H9 (cell line): ENCODE measurements at regions not wholly inside any gene's neighbourhood (a gene's known extent, or its start where the extent isn't known, plus 50 kb on each side); places are given as distances from the start of the nearest gene placed in this dataset.

Experiments used
- DNase-seq: peaks from one replicate; pipeline ENCODE4 v3.0.0-alpha.2; 2017
- H2AFZ ChIP-seq: one replicate; pipeline ENCODE4 v1.6.1; 2013; ENCODE audit warnings: mild to moderate bottlenecking, low read length, control low read depth, moderate library complexity
- H2AK5ac ChIP-seq: 2 replicates; pipeline ENCODE4 v1.6.1; 2013; ENCODE audit warnings: low read length, control low read depth, mixed read lengths; ENCODE audit not compliant: insufficient read length
- H2BK120ac ChIP-seq: one replicate; pipeline ENCODE4 v1.6.1; 2013; ENCODE audit warnings: low read depth, mild to moderate bottlenecking, low read length, control low read depth, inconsistent platforms; ENCODE audit not compliant: poor library complexity, severe bottlenecking
- H2BK12ac ChIP-seq: 2 replicates; pipeline ENCODE4 v1.6.1; 2013; ENCODE audit warnings: low read length, control low read depth, mixed read lengths, low read depth; ENCODE audit not compliant: insufficient read length
- H2BK15ac ChIP-seq: 2 replicates; pipeline ENCODE4 v1.6.1; 2013; ENCODE audit warnings: low read depth, low read length, control low read depth
- H2BK20ac ChIP-seq: one replicate; pipeline ENCODE4 v1.6.1; 2013; ENCODE audit warnings: low read depth, mild to moderate bottlenecking, low read length, control low read depth, inconsistent platforms; ENCODE audit not compliant: poor library complexity, severe bottlenecking
- H2BK5ac ChIP-seq: 2 replicates; pipeline ENCODE4 v1.6.1; 2013; ENCODE audit warnings: low read length, control low read depth, mixed read lengths; ENCODE audit not compliant: insufficient read length
- H3K14ac ChIP-seq: 2 replicates; pipeline ENCODE4 v1.6.1; 2013; ENCODE audit warnings: low read length, control low read depth; ENCODE audit not compliant: insufficient read depth
- H3K18ac ChIP-seq: 2 replicates; pipeline ENCODE4 v1.6.1; 2013; ENCODE audit warnings: low read depth, mild to moderate bottlenecking, mixed read lengths, low read length, control low read depth; ENCODE audit not compliant: insufficient read length
- H3K23ac ChIP-seq: 2 replicates; pipeline ENCODE4 v1.6.1; 2013; ENCODE audit warnings: low read length, control low read depth, mixed read lengths, low read depth; ENCODE audit not compliant: insufficient read length
- H3K23me2 ChIP-seq: 2 replicates; pipeline ENCODE4 v1.6.1; 2013; ENCODE audit warnings: low read depth, mild to moderate bottlenecking, mixed read lengths, low read length, control low read depth; ENCODE audit not compliant: insufficient read length, poor library complexity, severe bottlenecking
- H3K27ac ChIP-seq: 2 replicates; pipeline ENCODE4 v1.5.1; 2013; ENCODE audit warnings: low read length, control low read depth, mixed read lengths, low read depth; ENCODE audit not compliant: insufficient read length
- H3K27me3 ChIP-seq: 2 replicates; pipeline ENCODE4 v1.6.1; 2013; ENCODE audit warnings: low read length, control low read depth, inconsistent platforms; ENCODE audit not compliant: insufficient read depth
- H3K4ac ChIP-seq: 2 replicates; pipeline ENCODE4 v1.6.1; 2013; ENCODE audit warnings: low read depth, mild to moderate bottlenecking, control low read depth, inconsistent platforms, low read length, moderate library complexity
- H3K4me1 ChIP-seq: 2 replicates; pipeline ENCODE4 v1.6.1; 2013; ENCODE audit warnings: low read length, control low read depth, inconsistent platforms; ENCODE audit not compliant: insufficient read depth
- H3K4me2 ChIP-seq: 2 replicates; pipeline ENCODE4 v1.6.1; 2013; ENCODE audit warnings: low read length, control low read depth, mixed read lengths; ENCODE audit not compliant: insufficient read length, insufficient read depth
- H3K56ac ChIP-seq: 2 replicates; pipeline ENCODE4 v1.6.1; 2013; ENCODE audit warnings: low read depth, mild to moderate bottlenecking, mixed read lengths, low read length, control low read depth; ENCODE audit not compliant: insufficient read length
- H3K79me1 ChIP-seq: 2 replicates; pipeline ENCODE4 v1.6.1; 2013; ENCODE audit warnings: low read depth, mild to moderate bottlenecking, moderate library complexity, low read length, control low read depth, inconsistent platforms; ENCODE audit not compliant: insufficient read depth, poor library complexity, severe bottlenecking
- H3K79me2 ChIP-seq: 2 replicates; pipeline ENCODE4 v1.6.1; 2013; ENCODE audit warnings: low read length, control low read depth, inconsistent platforms; ENCODE audit not compliant: insufficient read depth
- H3K9ac ChIP-seq: 2 replicates; pipeline ENCODE4 v1.6.1; 2013; ENCODE audit warnings: low read length, control low read depth, mixed read lengths; ENCODE audit not compliant: insufficient read length; ENCODE audit errors: extremely low read depth
- H3K9me3 ChIP-seq: one replicate; pipeline ENCODE4 v1.6.1; 2013; ENCODE audit warnings: low read depth, low read length, inconsistent platforms; ENCODE audit not compliant: control insufficient read depth
- H3T11ph ChIP-seq: one replicate; pipeline ENCODE4 v1.6.1; 2013; ENCODE audit warnings: mild to moderate bottlenecking, low read length, control low read depth, inconsistent platforms
- H4K20me1 ChIP-seq: one replicate; pipeline ENCODE4 v1.6.1; 2013; ENCODE audit not compliant: control insufficient read depth, insufficient read length, insufficient read depth
- H4K5ac ChIP-seq: 2 replicates; pipeline ENCODE4 v1.6.1; 2013; ENCODE audit warnings: low read depth, mild to moderate bottlenecking, mixed read lengths, low read length, control low read depth; ENCODE audit not compliant: insufficient read length
- H4K8ac ChIP-seq: replicated peaks from 2 replicates; pipeline ENCODE4 v1.6.1; 2013; ENCODE audit warnings: low read length, control low read depth, mixed read lengths, low read depth; ENCODE audit not compliant: insufficient read length
- H4K91ac ChIP-seq: 2 replicates; pipeline ENCODE4 v1.6.1; 2013; ENCODE audit warnings: low read depth, mild to moderate bottlenecking, moderate library complexity, mixed read lengths, low read length, control low read depth; ENCODE audit not compliant: insufficient read length
- H3K27ac Mint-ChIP-seq, 3 experiments: 2 replicates in 2 of 3; 3 replicates in 1 of 3; pipeline ENCODE4 v1.8.0; 2020 to 2021; ENCODE audit warnings: mixed read lengths in 3 of 3, mild to moderate bottlenecking in 1 of 3, moderate library complexity in 1 of 3
- H3K27me3 Mint-ChIP-seq: 2 replicates; pipeline ENCODE4 v1.8.0; 2021; ENCODE audit warnings: low read depth, mild to moderate bottlenecking, moderate library complexity, mixed read lengths
- H3K36me3 Mint-ChIP-seq, 3 experiments: 2 replicates in 2 of 3; 3 replicates in 1 of 3; pipeline ENCODE4 v1.8.0; 2020 to 2021; ENCODE audit warnings: low read depth in 3 of 3, mixed read lengths in 3 of 3; ENCODE audit not compliant: insufficient read depth in 1 of 3
- H3K4me1 Mint-ChIP-seq, 2 experiments: 2 replicates each; pipeline ENCODE4 v1.8.0; 2020; ENCODE audit warnings: mixed read lengths in 2 of 2
- H3K4me3 Mint-ChIP-seq, 2 experiments: 2 replicates in 1 of 2; 3 replicates in 1 of 2; pipeline ENCODE4 v1.8.0; 2020 to 2021; ENCODE audit warnings: mild to moderate bottlenecking in 2 of 2, mixed read lengths in 2 of 2, moderate library complexity in 1 of 2
- H3K9me3 Mint-ChIP-seq, 2 experiments: 2 replicates in 1 of 2; 3 replicates in 1 of 2; pipeline ENCODE4 v1.8.0; 2020; ENCODE audit warnings: mild to moderate bottlenecking in 2 of 2, mixed read lengths in 2 of 2, moderate library complexity in 1 of 2
- CTCF ChIP-seq: fragments of 200-600 bp; sonication (generic); conservative IDR thresholded peaks from 3 replicates; pipeline ENCODE4 v1.8.0; 2021; ENCODE audit warnings: antibody characterized with exemption, mild to moderate bottlenecking
- WGBS: extraction: QIAGEN DNeasy Blood & Tissue Kit; methylation state at CpG from one replicate; pipeline ENCODE4 v1.1.7; 2013; ENCODE audit warnings: missing lambda C conversion rate, low lambda C conversion rate, mixed read lengths; ENCODE audit not compliant: insufficient read length; ENCODE audit errors: extremely low coverage; 5-methylcytosine and 5-hydroxymethylcytosine counted together

GRCh38 chr1:220378571-220379302, 106.5 kb upstream of the RAB3GAP2 start:
- Mint-ChIP-seq H3K27ac (no peak overlapping the region), H3K36me3 (peaks cover 4 to 24% (median 5%) of the 10 kb centered on the region in 3 experiments; a peak in 6 of 7 replicates), H3K9me3 (peaks cover 7 to 21% of the 10 kb centered on the region in 2 experiments), H3K4me1 (peaks cover 27 to 33% of the 10 kb centered on the region in 2 experiments), H3K4me3 (no peak overlapping the region), H3K27me3 (peaks cover 5% of the 10 kb centered on the region)
- Histone ChIP-seq H3K79me1 (no peaks in the 10 kb centered on the region), H3K56ac (no peak overlapping the region), H2BK120ac (no peak overlapping the region), H3K9ac (no peak overlapping the region), H3K23me2 (no peaks in the 10 kb centered on the region), H3K23ac (no peak overlapping the region), H4K8ac (no peak overlapping the region), H4K91ac (no peak overlapping the region), H2AK5ac (no peak overlapping the region), H4K5ac (no peak overlapping the region), H2BK5ac (no peak overlapping the region), H3K4ac (no peak overlapping the region), H3K27me3 (no peaks in the 10 kb centered on the region), H2BK12ac (no peak overlapping the region), H2AFZ (no peak overlapping the region), H3K79me2 (no peaks in the 10 kb centered on the region), H3K14ac (no peak overlapping the region), H3T11ph (no peak overlapping the region), H2BK15ac (no peak overlapping the region), H3K27ac (no peak overlapping the region), H4K20me1 (no peaks in the 10 kb centered on the region), H2BK20ac (no peak overlapping the region), H3K4me2 (no peak overlapping the region), H3K9me3 (no peaks in the 10 kb centered on the region), H3K4me1 (peaks cover 4% of the 10 kb centered on the region; the same call in 1 of the 2 replicates), H3K18ac (no peak overlapping the region)
- no CpG with 5 or more reads among the region's 11 CpGs for WGBS
- no peak for TF ChIP-seq CTCF
- no peak for DNase-seq
